ENCODE measurements at regions not wholly inside any gene's neighbourhood (a gene's known extent, or its start where the extent isn't known, plus 50 kb on each side); places are given as distances from the start of the nearest gene placed in this dataset.

DNA sequence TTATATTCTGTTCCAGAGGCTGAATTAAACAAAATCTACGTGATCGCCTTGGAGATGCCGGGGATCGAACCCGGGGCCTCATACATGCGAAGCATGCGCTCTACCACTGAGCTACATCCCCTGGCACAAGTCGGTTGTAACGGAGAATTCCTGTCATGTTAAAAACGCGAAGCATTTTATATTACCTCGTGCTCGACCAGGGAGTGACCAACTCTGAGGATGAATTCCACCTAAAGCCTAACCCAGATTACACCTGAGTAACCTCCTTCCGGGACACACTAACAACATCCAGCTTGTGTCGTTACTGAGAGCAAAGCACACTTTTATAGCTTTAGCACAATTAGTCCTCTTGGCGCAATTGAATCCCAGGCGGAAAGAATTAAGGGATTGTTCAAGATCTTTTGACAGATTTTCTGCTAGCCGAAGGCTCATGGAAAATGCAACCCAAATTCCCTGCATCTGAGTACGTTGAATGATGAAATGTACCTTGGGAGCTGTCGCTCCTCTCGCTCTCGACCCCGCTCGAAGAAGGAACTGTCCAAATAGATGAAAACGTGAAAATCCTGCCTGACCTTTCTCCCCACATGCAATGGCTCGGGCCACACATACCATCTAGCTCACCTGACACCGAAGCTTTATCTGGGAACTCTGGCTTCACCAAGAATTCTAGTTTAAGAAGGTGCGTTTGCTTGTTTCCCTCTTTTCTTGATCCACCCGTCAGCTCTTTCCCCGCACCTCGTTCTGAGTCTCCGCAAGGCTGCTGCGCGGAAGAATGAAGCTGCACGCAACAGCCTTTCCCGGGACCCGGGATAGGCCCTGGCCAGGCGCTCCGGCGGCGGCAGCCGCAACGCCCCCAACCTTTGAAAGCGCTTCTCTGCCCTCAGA lies 148.3 kb downstream of the GPX5 start (continued):
- TF ChIP-seq, protein P1, sequence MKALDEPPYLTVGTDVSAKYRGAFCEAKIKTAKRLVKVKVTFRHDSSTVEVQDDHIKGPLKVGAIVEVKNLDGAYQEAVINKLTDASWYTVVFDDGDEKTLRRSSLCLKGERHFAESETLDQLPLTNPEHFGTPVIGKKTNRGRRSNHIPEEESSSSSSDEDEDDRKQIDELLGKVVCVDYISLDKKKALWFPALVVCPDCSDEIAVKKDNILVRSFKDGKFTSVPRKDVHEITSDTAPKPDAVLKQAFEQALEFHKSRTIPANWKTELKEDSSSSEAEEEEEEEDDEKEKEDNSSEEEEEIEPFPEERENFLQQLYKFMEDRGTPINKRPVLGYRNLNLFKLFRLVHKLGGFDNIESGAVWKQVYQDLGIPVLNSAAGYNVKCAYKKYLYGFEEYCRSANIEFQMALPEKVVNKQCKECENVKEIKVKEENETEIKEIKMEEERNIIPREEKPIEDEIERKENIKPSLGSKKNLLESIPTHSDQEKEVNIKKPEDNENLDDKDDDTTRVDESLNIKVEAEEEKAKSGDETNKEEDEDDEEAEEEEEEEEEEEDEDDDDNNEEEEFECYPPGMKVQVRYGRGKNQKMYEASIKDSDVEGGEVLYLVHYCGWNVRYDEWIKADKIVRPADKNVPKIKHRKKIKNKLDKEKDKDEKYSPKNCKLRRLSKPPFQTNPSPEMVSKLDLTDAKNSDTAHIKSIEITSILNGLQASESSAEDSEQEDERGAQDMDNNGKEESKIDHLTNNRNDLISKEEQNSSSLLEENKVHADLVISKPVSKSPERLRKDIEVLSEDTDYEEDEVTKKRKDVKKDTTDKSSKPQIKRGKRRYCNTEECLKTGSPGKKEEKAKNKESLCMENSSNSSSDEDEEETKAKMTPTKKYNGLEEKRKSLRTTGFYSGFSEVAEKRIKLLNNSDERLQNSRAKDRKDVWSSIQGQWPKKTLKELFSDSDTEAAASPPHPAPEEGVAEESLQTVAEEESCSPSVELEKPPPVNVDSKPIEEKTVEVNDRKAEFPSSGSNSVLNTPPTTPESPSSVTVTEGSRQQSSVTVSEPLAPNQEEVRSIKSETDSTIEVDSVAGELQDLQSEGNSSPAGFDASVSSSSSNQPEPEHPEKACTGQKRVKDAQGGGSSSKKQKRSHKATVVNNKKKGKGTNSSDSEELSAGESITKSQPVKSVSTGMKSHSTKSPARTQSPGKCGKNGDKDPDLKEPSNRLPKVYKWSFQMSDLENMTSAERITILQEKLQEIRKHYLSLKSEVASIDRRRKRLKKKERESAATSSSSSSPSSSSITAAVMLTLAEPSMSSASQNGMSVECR (CRISPR knock-in tag; IDR thresholded peaks at IDR 0.05; ENCODE audit: borderline replicate concordance): 0 out of 2 replicates have a peak, but pooled peaks have one; percentile 42
- TF ChIP-seq, protein P2, sequence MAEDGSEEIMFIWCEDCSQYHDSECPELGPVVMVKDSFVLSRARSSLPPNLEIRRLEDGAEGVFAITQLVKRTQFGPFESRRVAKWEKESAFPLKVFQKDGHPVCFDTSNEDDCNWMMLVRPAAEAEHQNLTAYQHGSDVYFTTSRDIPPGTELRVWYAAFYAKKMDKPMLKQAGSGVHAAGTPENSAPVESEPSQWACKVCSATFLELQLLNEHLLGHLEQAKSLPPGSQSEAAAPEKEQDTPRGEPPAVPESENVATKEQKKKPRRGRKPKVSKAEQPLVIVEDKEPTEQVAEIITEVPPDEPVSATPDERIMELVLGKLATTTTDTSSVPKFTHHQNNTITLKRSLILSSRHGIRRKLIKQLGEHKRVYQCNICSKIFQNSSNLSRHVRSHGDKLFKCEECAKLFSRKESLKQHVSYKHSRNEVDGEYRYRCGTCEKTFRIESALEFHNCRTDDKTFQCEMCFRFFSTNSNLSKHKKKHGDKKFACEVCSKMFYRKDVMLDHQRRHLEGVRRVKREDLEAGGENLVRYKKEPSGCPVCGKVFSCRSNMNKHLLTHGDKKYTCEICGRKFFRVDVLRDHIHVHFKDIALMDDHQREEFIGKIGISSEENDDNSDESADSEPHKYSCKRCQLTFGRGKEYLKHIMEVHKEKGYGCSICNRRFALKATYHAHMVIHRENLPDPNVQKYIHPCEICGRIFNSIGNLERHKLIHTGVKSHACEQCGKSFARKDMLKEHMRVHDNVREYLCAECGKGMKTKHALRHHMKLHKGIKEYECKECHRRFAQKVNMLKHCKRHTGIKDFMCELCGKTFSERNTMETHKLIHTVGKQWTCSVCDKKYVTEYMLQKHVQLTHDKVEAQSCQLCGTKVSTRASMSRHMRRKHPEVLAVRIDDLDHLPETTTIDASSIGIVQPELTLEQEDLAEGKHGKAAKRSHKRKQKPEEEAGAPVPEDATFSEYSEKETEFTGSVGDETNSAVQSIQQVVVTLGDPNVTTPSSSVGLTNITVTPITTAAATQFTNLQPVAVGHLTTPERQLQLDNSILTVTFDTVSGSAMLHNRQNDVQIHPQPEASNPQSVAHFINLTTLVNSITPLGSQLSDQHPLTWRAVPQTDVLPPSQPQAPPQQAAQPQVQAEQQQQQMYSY (CRISPR knock-in tag; IDR thresholded peaks at IDR 0.05): no peak
- no peak for TF ChIP-seq TP53 (CRISPR knock-in tag; IDR thresholded peaks at IDR 0.05)
- no peak for TF ChIP-seq KAT7 (CRISPR knock-in tag; IDR thresholded peaks at IDR 0.05; ENCODE audit: borderline replicate concordance)
- TF ChIP-seq, protein P3, sequence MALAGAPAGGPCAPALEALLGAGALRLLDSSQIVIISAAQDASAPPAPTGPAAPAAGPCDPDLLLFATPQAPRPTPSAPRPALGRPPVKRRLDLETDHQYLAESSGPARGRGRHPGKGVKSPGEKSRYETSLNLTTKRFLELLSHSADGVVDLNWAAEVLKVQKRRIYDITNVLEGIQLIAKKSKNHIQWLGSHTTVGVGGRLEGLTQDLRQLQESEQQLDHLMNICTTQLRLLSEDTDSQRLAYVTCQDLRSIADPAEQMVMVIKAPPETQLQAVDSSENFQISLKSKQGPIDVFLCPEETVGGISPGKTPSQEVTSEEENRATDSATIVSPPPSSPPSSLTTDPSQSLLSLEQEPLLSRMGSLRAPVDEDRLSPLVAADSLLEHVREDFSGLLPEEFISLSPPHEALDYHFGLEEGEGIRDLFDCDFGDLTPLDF (CRISPR knock-in tag; IDR thresholded peaks at IDR 0.05): no peak
- TF ChIP-seq, protein P4, sequence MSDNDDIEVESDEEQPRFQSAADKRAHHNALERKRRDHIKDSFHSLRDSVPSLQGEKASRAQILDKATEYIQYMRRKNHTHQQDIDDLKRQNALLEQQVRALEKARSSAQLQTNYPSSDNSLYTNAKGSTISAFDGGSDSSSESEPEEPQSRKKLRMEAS (CRISPR knock-in tag; IDR thresholded peaks at IDR 0.05): peak; percentile 73
- 0 out of 2 replicates have a peak, but pooled peaks have one; percentile 52 for TF ChIP-seq NFE2L1 (CRISPR knock-in tag; IDR thresholded peaks at IDR 0.05)
- peak; percentile 23; the same call in 1 of the 2 replicates for TF ChIP-seq SMAD3 (CRISPR knock-in tag; IDR thresholded peaks at IDR 0.05; ENCODE audit: borderline replicate concordance)
- no peak for TF ChIP-seq ESRRA (CRISPR knock-in tag; IDR thresholded peaks at IDR 0.05; ENCODE audit: borderline replicate concordance)

DNA sequence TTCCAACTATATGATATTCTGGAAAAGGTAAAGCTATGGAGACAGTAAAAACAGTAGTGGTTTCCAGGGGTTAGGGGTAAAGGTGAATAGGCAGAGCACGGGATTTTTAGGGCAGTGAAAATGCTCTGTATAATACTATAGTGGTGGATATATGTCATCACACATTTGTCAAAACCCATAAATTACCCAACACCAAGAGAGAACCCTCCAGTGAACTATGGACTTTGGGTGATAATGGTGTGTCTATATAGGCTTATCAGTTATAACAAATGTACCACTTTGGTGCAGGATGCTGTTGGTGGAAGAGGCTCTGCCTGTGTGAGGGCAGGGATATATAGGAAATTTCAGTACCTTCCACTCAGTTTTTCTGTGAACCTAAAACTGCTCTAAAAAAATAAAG lies 149.9 kb downstream of the GPX5 start:
- Mint-ChIP-seq H3K27me3 (ENCODE audit: low read depth) (peaks cover 25% of the 10 kb centered on the region), H3K4me3 (peak overlapping the region; percentile 87), H3K9me3 (no peaks in the 10 kb centered on the region), H3K4me1 (peaks cover 8% of the 10 kb centered on the region), H3K36me3 (no peaks in the 10 kb centered on the region), H3K27ac (no peak overlapping the region)
- DNase-seq (ENCODE audit: low spot score): no peak
- ChIA-PET CTCF (interaction anchor here (2.2 kb wide), 1 partner anchor 133 kb away, joined by 8 read pairs; no protein-coding TSS in a partner anchor), POLR2A (interaction anchor here (0.7 kb wide), 1 partner anchor 408 kb away, joined by 4 read pairs; the partner anchor contains the start of gene ZSCAN26)
- ATAC-seq: no peak
- TF ChIP-seq SMAD3 (CRISPR knock-in tag; IDR thresholded peaks at IDR 0.05; ENCODE audit: borderline replicate concordance): no peak
- TF ChIP-seq, protein P5, sequence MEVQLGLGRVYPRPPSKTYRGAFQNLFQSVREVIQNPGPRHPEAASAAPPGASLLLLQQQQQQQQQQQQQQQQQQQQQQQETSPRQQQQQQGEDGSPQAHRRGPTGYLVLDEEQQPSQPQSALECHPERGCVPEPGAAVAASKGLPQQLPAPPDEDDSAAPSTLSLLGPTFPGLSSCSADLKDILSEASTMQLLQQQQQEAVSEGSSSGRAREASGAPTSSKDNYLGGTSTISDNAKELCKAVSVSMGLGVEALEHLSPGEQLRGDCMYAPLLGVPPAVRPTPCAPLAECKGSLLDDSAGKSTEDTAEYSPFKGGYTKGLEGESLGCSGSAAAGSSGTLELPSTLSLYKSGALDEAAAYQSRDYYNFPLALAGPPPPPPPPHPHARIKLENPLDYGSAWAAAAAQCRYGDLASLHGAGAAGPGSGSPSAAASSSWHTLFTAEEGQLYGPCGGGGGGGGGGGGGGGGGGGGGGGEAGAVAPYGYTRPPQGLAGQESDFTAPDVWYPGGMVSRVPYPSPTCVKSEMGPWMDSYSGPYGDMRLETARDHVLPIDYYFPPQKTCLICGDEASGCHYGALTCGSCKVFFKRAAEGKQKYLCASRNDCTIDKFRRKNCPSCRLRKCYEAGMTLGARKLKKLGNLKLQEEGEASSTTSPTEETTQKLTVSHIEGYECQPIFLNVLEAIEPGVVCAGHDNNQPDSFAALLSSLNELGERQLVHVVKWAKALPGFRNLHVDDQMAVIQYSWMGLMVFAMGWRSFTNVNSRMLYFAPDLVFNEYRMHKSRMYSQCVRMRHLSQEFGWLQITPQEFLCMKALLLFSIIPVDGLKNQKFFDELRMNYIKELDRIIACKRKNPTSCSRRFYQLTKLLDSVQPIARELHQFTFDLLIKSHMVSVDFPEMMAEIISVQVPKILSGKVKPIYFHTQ (CRISPR knock-in tag; IDR thresholded peaks at IDR 0.05): no peak
- TF ChIP-seq, protein P6, sequence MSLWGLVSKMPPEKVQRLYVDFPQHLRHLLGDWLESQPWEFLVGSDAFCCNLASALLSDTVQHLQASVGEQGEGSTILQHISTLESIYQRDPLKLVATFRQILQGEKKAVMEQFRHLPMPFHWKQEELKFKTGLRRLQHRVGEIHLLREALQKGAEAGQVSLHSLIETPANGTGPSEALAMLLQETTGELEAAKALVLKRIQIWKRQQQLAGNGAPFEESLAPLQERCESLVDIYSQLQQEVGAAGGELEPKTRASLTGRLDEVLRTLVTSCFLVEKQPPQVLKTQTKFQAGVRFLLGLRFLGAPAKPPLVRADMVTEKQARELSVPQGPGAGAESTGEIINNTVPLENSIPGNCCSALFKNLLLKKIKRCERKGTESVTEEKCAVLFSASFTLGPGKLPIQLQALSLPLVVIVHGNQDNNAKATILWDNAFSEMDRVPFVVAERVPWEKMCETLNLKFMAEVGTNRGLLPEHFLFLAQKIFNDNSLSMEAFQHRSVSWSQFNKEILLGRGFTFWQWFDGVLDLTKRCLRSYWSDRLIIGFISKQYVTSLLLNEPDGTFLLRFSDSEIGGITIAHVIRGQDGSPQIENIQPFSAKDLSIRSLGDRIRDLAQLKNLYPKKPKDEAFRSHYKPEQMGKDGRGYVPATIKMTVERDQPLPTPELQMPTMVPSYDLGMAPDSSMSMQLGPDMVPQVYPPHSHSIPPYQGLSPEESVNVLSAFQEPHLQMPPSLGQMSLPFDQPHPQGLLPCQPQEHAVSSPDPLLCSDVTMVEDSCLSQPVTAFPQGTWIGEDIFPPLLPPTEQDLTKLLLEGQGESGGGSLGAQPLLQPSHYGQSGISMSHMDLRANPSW (CRISPR knock-in tag; conservative IDR thresholded peaks at IDR 0.05; ENCODE audit: low read depth): no peak
- TF ChIP-seq ESRRA (CRISPR knock-in tag; IDR thresholded peaks at IDR 0.05; ENCODE audit: borderline replicate concordance): no peak
- TF ChIP-seq, protein P7, sequence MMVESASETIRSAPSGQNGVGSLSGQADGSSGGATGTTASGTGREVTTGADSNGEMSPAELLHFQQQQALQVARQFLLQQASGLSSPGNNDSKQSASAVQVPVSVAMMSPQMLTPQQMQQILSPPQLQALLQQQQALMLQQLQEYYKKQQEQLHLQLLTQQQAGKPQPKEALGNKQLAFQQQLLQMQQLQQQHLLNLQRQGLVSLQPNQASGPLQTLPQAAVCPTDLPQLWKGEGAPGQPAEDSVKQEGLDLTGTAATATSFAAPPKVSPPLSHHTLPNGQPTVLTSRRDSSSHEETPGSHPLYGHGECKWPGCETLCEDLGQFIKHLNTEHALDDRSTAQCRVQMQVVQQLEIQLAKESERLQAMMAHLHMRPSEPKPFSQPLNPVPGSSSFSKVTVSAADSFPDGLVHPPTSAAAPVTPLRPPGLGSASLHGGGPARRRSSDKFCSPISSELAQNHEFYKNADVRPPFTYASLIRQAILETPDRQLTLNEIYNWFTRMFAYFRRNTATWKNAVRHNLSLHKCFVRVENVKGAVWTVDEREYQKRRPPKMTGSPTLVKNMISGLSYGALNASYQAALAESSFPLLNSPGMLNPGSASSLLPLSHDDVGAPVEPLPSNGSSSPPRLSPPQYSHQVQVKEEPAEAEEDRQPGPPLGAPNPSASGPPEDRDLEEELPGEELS (CRISPR knock-in tag; IDR thresholded peaks at IDR 0.05): no peak
- TF ChIP-seq, protein P8, sequence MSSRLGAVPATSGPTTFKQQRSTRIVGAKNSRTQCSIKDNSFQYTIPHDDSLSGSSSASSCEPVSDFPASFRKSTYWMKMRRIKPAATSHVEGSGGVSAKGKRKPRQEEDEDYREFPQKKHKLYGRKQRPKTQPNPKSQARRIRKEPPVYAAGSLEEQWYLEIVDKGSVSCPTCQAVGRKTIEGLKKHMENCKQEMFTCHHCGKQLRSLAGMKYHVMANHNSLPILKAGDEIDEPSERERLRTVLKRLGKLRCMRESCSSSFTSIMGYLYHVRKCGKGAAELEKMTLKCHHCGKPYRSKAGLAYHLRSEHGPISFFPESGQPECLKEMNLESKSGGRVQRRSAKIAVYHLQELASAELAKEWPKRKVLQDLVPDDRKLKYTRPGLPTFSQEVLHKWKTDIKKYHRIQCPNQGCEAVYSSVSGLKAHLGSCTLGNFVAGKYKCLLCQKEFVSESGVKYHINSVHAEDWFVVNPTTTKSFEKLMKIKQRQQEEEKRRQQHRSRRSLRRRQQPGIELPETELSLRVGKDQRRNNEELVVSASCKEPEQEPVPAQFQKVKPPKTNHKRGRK (CRISPR knock-in tag; IDR thresholded peaks at IDR 0.05; ENCODE audit: borderline replicate concordance): no peak

Measured in WTC11 (cell line).